Muscle layer of duodenum (tissue), 2 donors: ENCODE measurements at regions not wholly inside any gene's neighbourhood (a gene's known extent, or its start where the extent isn't known, plus 50 kb on each side); places are given as distances from the start of the nearest gene placed in this dataset.

Experiments used
- H3K27ac ChIP-seq: one replicate; pipeline ENCODE4 v1.7.0; 2013; ENCODE audit warnings: mild to moderate bottlenecking, low read length
- H3K27me3 ChIP-seq: one replicate; pipeline ENCODE4 v1.7.0; 2013; ENCODE audit warnings: low read depth, mild to moderate bottlenecking, control low read depth, low read length
- H3K36me3 ChIP-seq, 2 donors: one replicate each; pipeline ENCODE4 v1.7.0; 2013; ENCODE audit warnings: low read length in 2 of 2, control low read depth in 1 of 2, mild to moderate bottlenecking in 1 of 2; ENCODE audit not compliant: insufficient read depth in 2 of 2, control insufficient read depth in 1 of 2
- H3K4me1 ChIP-seq, 2 donors: one replicate each; pipeline ENCODE4 v1.7.0; 2013; ENCODE audit warnings: low read length in 2 of 2, mild to moderate bottlenecking in 2 of 2, control low read depth in 1 of 2, moderate library complexity in 1 of 2; ENCODE audit not compliant: insufficient read depth in 2 of 2, control insufficient read depth in 1 of 2
- H3K4me3 ChIP-seq, 2 donors: one replicate each; pipeline ENCODE4 v1.7.0; 2013; ENCODE audit warnings: low read length in 2 of 2, low read depth in 1 of 2, mild to moderate bottlenecking in 1 of 2
- H3K9me3 ChIP-seq, 2 donors: one replicate each; pipeline ENCODE4 v1.7.0; 2013; ENCODE audit warnings: low read length in 2 of 2, control low read depth in 1 of 2, mild to moderate bottlenecking in 1 of 2; ENCODE audit not compliant: control insufficient read depth in 1 of 2
- donor health status: healthy.

DNA sequence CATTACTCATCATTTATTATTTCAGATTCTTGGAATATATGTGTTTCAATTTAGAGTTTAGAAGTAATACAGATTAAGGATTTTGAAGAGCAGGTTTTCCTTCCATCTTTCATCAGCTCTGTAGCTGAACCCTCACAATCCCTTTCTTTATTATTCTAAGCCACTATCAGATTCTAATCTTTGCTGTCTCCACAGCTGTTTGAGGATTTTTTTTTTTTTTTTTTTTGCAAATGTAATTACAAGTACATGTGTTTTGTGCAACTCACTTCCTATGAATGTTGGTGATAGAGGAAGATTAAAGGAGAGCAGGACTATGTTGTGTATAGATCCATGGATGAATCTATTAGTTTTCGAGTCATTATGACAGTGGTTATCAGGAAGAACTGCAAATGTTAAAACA, 87.4 kb upstream of the TENM3 start:
- H3K4me3 ChIP-seq: no peak overlapping the region
- H3K9me3 ChIP-seq: no peaks in the 10 kb centered on the region
- no peaks in the 10 kb centered on the region for H3K4me1 ChIP-seq
- H3K27ac ChIP-seq: no peak overlapping the region
- no peaks in the 10 kb centered on the region for H3K27me3 ChIP-seq
- H3K36me3 ChIP-seq: no peaks in the 10 kb centered on the region

- no peaks in the 10 kb centered on the region for H3K36me3 ChIP-seq
- no peak overlapping the region for H3K4me3 ChIP-seq
- no peaks in the 10 kb centered on the region for H3K4me1 ChIP-seq
- H3K27me3 ChIP-seq: no peaks in the 10 kb centered on the region
- H3K9me3 ChIP-seq: no peaks in the 10 kb centered on the region
- no peak overlapping the region for H3K27ac ChIP-seq
Observed at GRCh38 chr4:182163180-182163579, 80.0 kb upstream of the TENM3 start.

GRCh38 chr4:182169572-182169971, 73.6 kb upstream of the TENM3 start:
- no peaks in the 10 kb centered on the region for H3K27me3 ChIP-seq
- no peak overlapping the region for H3K4me3 ChIP-seq
- H3K4me1 ChIP-seq: no peaks in the 10 kb centered on the region
- H3K36me3 ChIP-seq: no peaks in the 10 kb centered on the region
- H3K27ac ChIP-seq: no peak overlapping the region
- no peaks in the 10 kb centered on the region for H3K9me3 ChIP-seq

DNA sequence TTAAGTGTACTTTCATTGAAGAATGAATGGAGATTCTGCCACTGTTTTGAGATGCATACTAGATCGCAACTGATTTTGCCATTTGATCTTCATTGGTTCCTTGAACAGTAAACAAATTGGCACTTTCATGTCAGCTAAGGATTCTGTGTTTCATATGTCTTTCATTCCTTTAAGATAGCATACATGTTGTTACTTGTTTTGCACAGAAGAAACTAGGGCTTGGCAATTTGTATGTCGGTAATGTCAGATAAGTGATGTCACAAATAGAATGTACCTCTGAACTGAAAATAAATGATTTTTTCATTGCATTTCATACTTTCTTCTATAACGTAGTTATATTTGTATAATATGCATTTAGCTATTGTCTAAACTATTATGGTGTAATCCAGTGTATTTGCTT, 73.2 kb upstream of the TENM3 start:
- Histone ChIP-seq H3K36me3 (no peaks in the 10 kb centered on the region), H3K9me3 (no peaks in the 10 kb centered on the region), H3K4me1 (no peaks in the 10 kb centered on the region), H3K27ac (no peak overlapping the region), H3K4me3 (no peak overlapping the region), H3K27me3 (no peaks in the 10 kb centered on the region)

DNA sequence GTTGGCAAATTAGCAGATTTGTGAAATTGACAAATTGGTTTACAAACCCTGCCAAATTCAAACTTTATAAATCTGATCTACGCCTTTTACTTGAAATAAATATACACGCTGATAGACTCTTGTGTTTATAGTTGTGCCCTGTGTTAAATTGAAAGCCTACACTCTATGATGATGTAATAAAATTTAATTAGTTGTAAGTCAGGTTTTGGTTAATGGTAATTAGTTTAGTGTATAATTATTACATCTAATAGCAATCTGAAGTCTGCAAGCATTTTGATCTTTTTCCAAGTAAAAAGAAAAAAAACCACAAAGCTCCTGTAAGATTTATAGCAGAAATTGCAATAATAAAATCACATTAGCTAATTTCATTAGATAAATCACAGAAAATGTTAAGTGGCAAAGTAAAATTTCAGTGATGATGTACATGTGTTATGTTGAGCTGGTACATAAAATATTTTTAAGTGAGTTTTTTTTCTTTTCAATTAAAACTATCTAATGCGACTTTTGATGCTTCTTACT, 72.7 kb upstream of the TENM3 start:
- no peak overlapping the region for H3K4me3 ChIP-seq
- H3K36me3 ChIP-seq: no peaks in the 10 kb centered on the region
- H3K27me3 ChIP-seq: no peaks in the 10 kb centered on the region
- H3K9me3 ChIP-seq: no peaks in the 10 kb centered on the region
- H3K27ac ChIP-seq: no peak overlapping the region
- H3K4me1 ChIP-seq: no peaks in the 10 kb centered on the region

DNA sequence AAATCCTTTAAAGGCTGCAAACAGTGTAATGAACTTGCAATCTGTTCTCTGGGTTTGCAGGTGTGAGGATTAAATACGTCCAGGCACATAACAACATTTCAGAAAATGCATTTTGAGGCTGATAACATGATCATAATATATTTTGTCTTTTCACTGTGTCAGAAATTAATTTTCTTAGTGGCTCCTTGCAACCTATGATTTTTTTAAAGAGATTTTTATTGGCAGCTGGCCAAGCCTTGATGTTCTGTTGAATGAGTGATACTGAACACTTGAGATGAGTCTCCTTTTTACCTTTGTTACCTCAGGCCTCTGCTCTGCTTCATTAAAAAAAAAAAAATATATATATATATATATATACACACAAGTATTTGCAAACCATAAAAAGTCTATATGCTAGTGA, 68.2 kb upstream of the TENM3 start:
- no peak overlapping the region for H3K27ac ChIP-seq
- H3K9me3 ChIP-seq: no peaks in the 10 kb centered on the region
- H3K4me3 ChIP-seq: no peak overlapping the region
- no peaks in the 10 kb centered on the region for H3K36me3 ChIP-seq
- no peaks in the 10 kb centered on the region for H3K4me1 ChIP-seq
- H3K27me3 ChIP-seq: no peaks in the 10 kb centered on the region

GRCh38 chr4:182175788-182176519, 67.2 kb upstream of the TENM3 start:
- Histone ChIP-seq H3K27ac (no peak overlapping the region), H3K36me3 (no peaks in the 10 kb centered on the region), H3K9me3 (no peaks in the 10 kb centered on the region), H3K4me3 (no peak overlapping the region), H3K27me3 (no peaks in the 10 kb centered on the region), H3K4me1 (no peaks in the 10 kb centered on the region)

- no peaks in the 10 kb centered on the region for H3K36me3 ChIP-seq
- no peaks in the 10 kb centered on the region for H3K27me3 ChIP-seq
- H3K4me3 ChIP-seq: no peak overlapping the region
- H3K9me3 ChIP-seq: no peaks in the 10 kb centered on the region
- H3K27ac ChIP-seq: no peak overlapping the region
- H3K4me1 ChIP-seq: no peaks in the 10 kb centered on the region
Observed at GRCh38 chr4:182177166-182177565, 66.0 kb upstream of the TENM3 start.

DNA sequence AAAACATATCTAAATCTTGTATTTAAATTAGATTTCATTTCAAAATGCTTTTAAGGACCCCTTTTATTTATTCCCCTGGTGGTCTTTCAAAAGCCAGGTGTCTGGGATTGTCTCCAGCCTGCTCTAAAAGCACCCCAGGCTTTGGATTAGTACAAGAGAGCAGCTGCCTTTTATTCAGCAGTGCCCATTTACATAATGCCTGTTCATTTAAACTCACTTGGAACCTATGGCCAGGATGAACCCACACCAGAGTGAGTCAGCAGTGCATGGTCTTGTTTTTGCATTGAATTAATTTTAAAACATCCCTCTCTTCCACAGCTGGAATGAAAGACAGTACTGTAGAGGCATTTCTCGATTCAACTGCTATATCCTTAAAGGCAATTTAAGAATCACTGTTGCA, 64.1 kb upstream of the TENM3 start:
- Histone ChIP-seq H3K4me1 (no peaks in the 10 kb centered on the region), H3K9me3 (no peaks in the 10 kb centered on the region), H3K36me3 (no peaks in the 10 kb centered on the region), H3K4me3 (no peak overlapping the region), H3K27ac (no peak overlapping the region), H3K27me3 (no peaks in the 10 kb centered on the region)

GRCh38 chr4:182179751-182180150, 63.5 kb upstream of the TENM3 start:
- H3K36me3 ChIP-seq: no peaks in the 10 kb centered on the region
- H3K4me3 ChIP-seq: no peak overlapping the region
- no peaks in the 10 kb centered on the region for H3K27me3 ChIP-seq
- no peaks in the 10 kb centered on the region for H3K4me1 ChIP-seq
- no peak overlapping the region for H3K27ac ChIP-seq
- H3K9me3 ChIP-seq: no peaks in the 10 kb centered on the region

- Histone ChIP-seq H3K27me3 (no peaks in the 10 kb centered on the region), H3K9me3 (no peaks in the 10 kb centered on the region), H3K27ac (no peak overlapping the region), H3K4me3 (no peak overlapping the region), H3K36me3 (no peaks in the 10 kb centered on the region), H3K4me1 (no peaks in the 10 kb centered on the region)
Observed at GRCh38 chr4:182185491-182185890, 57.7 kb upstream of the TENM3 start.

DNA sequence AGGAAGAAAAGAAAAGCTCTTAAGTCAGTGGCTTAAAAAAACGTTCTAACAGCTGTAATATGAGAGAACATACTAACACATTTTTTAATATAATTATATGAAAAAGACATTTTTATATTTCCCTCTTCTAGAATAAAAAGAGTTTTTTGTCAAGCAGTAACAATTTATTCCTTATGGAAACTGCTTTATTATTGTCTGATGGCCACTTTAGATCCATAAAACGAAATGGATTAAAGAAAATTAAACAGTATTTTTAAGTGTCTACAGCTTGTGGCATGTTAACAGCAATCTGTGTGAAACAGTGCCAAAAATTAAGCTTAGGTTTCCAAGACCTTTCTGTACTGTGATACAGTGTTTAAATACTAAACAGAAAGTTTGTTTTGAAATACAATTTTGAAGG, 55.5 kb upstream of the TENM3 start:
- Histone ChIP-seq H3K36me3 (no peaks in the 10 kb centered on the region), H3K9me3 (no peaks in the 10 kb centered on the region), H3K4me1 (no peaks in the 10 kb centered on the region), H3K27me3 (no peaks in the 10 kb centered on the region), H3K27ac (no peak overlapping the region), H3K4me3 (no peak overlapping the region)
